ENCODE measurements at regions not wholly inside any gene's neighbourhood (a gene's known extent, or its start where the extent isn't known, plus 50 kb on each side); places are given as distances from the start of the nearest gene placed in this dataset.

DNA sequence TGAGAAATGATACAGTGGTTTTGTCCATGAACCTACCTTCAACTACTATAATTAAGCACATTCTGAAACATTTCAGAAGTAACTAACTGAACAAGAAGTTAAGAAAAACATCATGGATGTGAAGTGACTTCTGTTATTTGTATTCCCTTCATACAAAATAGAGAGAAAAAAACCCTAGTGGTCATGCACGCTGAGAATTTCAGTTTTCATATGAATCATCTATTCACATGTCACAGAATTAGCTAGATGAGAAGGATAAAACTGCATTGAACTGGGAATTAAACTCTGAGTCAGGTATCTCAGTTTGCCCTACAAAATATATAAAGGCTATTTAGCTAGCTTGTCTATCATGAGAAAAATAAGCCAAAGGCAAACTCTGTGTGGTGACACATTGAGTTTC, 451.8 kb upstream of the FTMT start:
- Histone ChIP-seq H3K27me3 (no peaks in the 10 kb centered on the region), H3K27ac (no peak overlapping the region), H3K4me1 (no peaks in the 10 kb centered on the region), H3K36me3 (no peaks in the 10 kb centered on the region), H3K4me3 (no peak overlapping the region), H3K9me3 (no peaks in the 10 kb centered on the region)
- DNase-seq, result no peak
- TF ChIP-seq, protein P1, sequence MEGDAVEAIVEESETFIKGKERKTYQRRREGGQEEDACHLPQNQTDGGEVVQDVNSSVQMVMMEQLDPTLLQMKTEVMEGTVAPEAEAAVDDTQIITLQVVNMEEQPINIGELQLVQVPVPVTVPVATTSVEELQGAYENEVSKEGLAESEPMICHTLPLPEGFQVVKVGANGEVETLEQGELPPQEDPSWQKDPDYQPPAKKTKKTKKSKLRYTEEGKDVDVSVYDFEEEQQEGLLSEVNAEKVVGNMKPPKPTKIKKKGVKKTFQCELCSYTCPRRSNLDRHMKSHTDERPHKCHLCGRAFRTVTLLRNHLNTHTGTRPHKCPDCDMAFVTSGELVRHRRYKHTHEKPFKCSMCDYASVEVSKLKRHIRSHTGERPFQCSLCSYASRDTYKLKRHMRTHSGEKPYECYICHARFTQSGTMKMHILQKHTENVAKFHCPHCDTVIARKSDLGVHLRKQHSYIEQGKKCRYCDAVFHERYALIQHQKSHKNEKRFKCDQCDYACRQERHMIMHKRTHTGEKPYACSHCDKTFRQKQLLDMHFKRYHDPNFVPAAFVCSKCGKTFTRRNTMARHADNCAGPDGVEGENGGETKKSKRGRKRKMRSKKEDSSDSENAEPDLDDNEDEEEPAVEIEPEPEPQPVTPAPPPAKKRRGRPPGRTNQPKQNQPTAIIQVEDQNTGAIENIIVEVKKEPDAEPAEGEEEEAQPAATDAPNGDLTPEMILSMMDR (IDR thresholded peaks at IDR 0.05), result no peak
- no peak for TF ChIP-seq POLR2A (IDR thresholded peaks at IDR 0.05)

DNA sequence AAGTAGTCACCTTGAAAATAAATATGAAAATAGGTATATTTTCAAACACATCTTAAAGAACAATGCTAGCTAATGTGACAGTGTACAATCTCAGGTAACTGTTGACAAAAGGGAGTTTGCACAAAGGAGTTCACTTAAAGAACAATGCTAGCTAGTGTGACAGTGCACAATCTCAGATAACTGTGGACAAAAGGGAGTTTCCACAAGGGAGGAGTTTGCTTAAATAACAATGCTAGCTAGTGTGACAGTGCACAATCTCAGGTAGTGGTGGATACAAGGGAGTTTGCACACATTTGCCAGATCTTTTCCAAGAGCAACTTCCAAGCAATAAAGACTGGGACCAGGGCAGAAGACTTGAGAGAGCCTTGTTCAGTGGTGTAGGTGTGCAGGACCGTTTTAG, 442.9 kb upstream of the FTMT start:
- no peaks in the 10 kb centered on the region for H3K9me3 ChIP-seq
- H3K27ac ChIP-seq, result no peak overlapping the region
- no peaks in the 10 kb centered on the region for H3K4me1 ChIP-seq
- H3K36me3 ChIP-seq, result no peaks in the 10 kb centered on the region
- no peaks in the 10 kb centered on the region for H3K27me3 ChIP-seq
- no peak for TF ChIP-seq POLR2A (IDR thresholded peaks at IDR 0.05)
- TF ChIP-seq, protein P1 (IDR thresholded peaks at IDR 0.05), result no peak
- H3K4me3 ChIP-seq, result no peak overlapping the region
- DNase-seq, result no peak

DNA sequence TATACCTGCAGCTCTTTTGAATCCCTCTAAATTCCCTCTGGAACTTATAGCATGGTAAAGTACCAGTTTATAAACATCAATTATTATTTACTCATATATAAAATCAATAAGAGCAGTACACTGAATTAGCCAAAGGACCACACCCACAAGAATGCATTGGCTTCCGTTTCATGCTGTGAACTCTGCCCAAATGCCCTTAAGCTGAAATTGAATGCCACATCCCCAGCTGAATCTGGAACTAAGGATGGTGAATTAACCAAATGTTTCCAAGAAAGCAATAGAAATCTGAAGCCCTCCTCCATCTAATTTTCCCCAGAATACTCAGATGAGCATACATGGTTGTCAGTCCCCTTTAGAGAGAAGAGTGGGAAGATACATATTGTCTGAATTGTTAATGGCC, 436.4 kb upstream of the FTMT start:
- H3K27me3 ChIP-seq, result no peaks in the 10 kb centered on the region
- no peaks in the 10 kb centered on the region for H3K36me3 ChIP-seq
- no peaks in the 10 kb centered on the region for H3K9me3 ChIP-seq
- H3K4me3 ChIP-seq, result no peak overlapping the region
- TF ChIP-seq POLR2A (IDR thresholded peaks at IDR 0.05), result no peak
- TF ChIP-seq, protein P1 (IDR thresholded peaks at IDR 0.05), result no peak
- no peak for DNase-seq
- H3K4me1 ChIP-seq, result no peaks in the 10 kb centered on the region
- no peak overlapping the region for H3K27ac ChIP-seq

DNA sequence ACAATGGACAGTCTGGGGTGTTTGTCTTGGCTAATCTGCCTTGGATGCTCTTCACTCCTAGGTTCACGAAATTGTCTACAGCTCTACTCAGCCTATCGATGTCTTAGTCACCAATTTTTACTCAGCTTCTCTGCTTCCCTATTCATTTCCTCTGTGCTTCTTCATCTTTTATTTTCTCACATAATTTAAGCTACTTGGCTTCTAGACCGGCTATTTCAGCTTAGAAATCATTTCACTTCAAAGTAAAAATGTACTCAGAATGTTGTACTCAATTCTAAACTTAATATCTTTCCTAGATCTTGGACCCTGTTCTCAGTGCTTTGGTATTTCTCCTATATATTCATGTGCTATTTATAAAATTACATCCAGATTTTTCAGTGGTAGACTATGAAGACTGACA, 430.0 kb upstream of the FTMT start:
- Histone ChIP-seq H3K27me3 (no peaks in the 10 kb centered on the region), H3K36me3 (no peaks in the 10 kb centered on the region), H3K27ac (no peak overlapping the region), H3K9me3 (no peaks in the 10 kb centered on the region), H3K4me1 (no peaks in the 10 kb centered on the region), H3K4me3 (no peak overlapping the region)
- TF ChIP-seq, protein P1 (IDR thresholded peaks at IDR 0.05), result no peak
- no peak for TF ChIP-seq POLR2A (IDR thresholded peaks at IDR 0.05)
- DNase-seq, result no peak

DNA sequence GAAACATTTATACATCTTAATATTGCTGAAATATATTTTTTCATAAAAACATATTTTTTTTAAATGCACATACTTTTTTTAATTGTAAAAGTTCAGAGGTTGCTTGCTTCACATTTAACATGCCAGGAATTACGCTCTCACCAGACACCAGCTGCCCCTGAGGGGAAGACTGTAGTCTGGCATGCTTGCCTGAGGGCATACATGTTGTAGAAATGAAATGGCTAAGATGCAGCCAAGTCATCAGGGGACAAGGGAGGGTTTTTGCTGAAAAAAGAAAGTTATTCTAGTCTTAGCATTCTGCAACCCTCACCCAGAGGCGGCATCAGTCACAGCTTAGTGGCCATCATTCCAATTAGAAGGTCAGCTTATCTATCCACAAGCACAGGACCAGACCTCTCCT, 426.7 kb upstream of the FTMT start:
- no peaks in the 10 kb centered on the region for H3K9me3 ChIP-seq
- H3K36me3 ChIP-seq, result no peaks in the 10 kb centered on the region
- H3K27ac ChIP-seq, result no peak overlapping the region
- H3K4me1 ChIP-seq, result no peaks in the 10 kb centered on the region
- no peak for DNase-seq
- H3K27me3 ChIP-seq, result no peaks in the 10 kb centered on the region
- TF ChIP-seq, protein P1 (IDR thresholded peaks at IDR 0.05), result no peak
- no peak overlapping the region for H3K4me3 ChIP-seq

DNA sequence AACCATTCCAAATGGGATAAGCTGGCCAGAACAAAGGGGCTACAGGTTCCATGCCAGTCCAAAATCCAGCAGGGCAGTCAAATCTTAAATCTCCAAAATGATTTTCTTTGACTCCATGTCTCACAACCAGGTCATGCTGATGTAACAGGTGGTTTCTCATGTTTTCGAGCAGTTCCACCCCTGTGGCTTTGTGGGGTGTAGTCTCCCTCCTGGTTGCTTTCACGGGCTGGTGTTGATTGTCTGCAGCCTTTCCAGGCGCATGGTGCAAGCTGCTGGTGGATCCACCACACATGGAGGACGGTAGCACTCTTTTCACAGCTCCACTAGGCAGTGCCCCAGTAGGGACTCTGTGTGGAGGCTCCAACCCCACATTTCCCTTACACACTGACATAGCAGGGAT, 425.5 kb upstream of the FTMT start:
- no peaks in the 10 kb centered on the region for H3K36me3 ChIP-seq
- DNase-seq, result no peak
- H3K9me3 ChIP-seq, result no peaks in the 10 kb centered on the region
- H3K4me3 ChIP-seq, result no peak overlapping the region
- TF ChIP-seq, protein P1 (IDR thresholded peaks at IDR 0.05), result no peak
- no peak for TF ChIP-seq POLR2A (IDR thresholded peaks at IDR 0.05)
- H3K4me1 ChIP-seq, result no peaks in the 10 kb centered on the region
- H3K27ac ChIP-seq, result no peak overlapping the region
- H3K27me3 ChIP-seq, result no peaks in the 10 kb centered on the region

Data from Peyer's patch (tissue), 4 donors.